SH-SY5Y (cell line): ENCODE measurements at regions not wholly inside any gene's neighbourhood (a gene's known extent, or its start where the extent isn't known, plus 50 kb on each side); places are given as distances from the start of the nearest gene placed in this dataset.
A peak's percentile ranks its signal among the peaks of the same experiment; 100 is the strongest.

Experiments used
- GATA2 ChIP-seq: IDR thresholded peaks from 2 replicates; pipeline ENCODE4 v1.6.1; 2011; ENCODE audit warnings: mild to moderate bottlenecking, low read depth, low read length
- GATA3 ChIP-seq: IDR thresholded peaks from 2 replicates; pipeline ENCODE4 v1.6.1; 2011; ENCODE audit warnings: low read depth, mild to moderate bottlenecking, low read length, moderate library complexity

- TF ChIP-seq GATA2 (0 out of 2 replicates have a peak, but pooled peaks have one; percentile 17), GATA3 (no peak)
Measured at GRCh38 chr20:5484926-5485325, 125.9 kb downstream of the GPCPD1 start.
